Liver (tissue), 8 donors: ENCODE measurements at regions not wholly inside any gene's neighbourhood (a gene's known extent, or its start where the extent isn't known, plus 50 kb on each side); places are given as distances from the start of the nearest gene placed in this dataset.

ENCODE experiments used
- DNase-seq: peaks from one replicate; pipeline ENCODE4 v3.0.0-alpha.2; 2017; ENCODE audit warnings: low spot score
- H3K27ac ChIP-seq, 2 donors: one replicate each; pipeline ENCODE4 v1.7.0; 2013; ENCODE audit warnings: inconsistent platforms in 2 of 2, low read length in 2 of 2, control low read depth in 1 of 2, low read depth in 1 of 2, mild to moderate bottlenecking in 1 of 2
- H3K27me3 ChIP-seq, 4 donors: one replicate each; pipeline versions ENCODE4 v1.6.1 to v1.7.0; 2013; ENCODE audit warnings: low read length in 3 of 4, inconsistent platforms in 1 of 4, mild to moderate bottlenecking in 1 of 4, moderate library complexity in 1 of 4; ENCODE audit not compliant: control insufficient read depth in 4 of 4, insufficient read depth in 4 of 4
- H3K36me3 ChIP-seq, 4 donors: one replicate each; pipeline versions ENCODE4 v1.6.1 to v1.7.0; 2013; ENCODE audit warnings: low read length in 3 of 4, mild to moderate bottlenecking in 3 of 4, low read depth in 1 of 4, moderate library complexity in 1 of 4; ENCODE audit not compliant: control insufficient read depth in 4 of 4, insufficient read depth in 3 of 4
- H3K4me1 ChIP-seq, 4 donors: one replicate each; pipeline versions ENCODE4 v1.6.1 to v1.7.0; 2013; ENCODE audit warnings: low read length in 3 of 4, mild to moderate bottlenecking in 3 of 4, moderate library complexity in 1 of 4; ENCODE audit not compliant: control insufficient read depth in 4 of 4, insufficient read depth in 4 of 4
- H3K4me3 ChIP-seq, 3 donors: one replicate each; pipeline versions ENCODE4 v1.6.1 to v1.7.0; 2013; ENCODE audit warnings: low read length in 3 of 3, control low read depth in 1 of 3, low read depth in 1 of 3, mild to moderate bottlenecking in 1 of 3
- H3K9ac ChIP-seq, 2 donors: one replicate each; pipeline ENCODE4 v1.7.0; 2013; ENCODE audit warnings: low read length in 2 of 2, mild to moderate bottlenecking in 2 of 2, moderate library complexity in 2 of 2, control low read depth in 1 of 2, low read depth in 1 of 2
- H3K9me3 ChIP-seq, 4 donors: one replicate each; pipeline versions ENCODE4 v1.6.1 to v1.7.0; 2013; ENCODE audit warnings: low read length in 3 of 4; ENCODE audit not compliant: control insufficient read depth in 4 of 4
- EGR1 ChIP-seq, 2 donors: IDR thresholded peaks; 2 replicates each; pipeline ENCODE4 v1.6.1; 2016 to 2018; ENCODE audit warnings: antibody characterized with exemption in 2 of 2, low read depth in 2 of 2
- FOXA1 ChIP-seq: IDR thresholded peaks from 2 replicates; pipeline ENCODE4 v1.6.1; 2016; ENCODE audit warnings: antibody characterized with exemption
- FOXA2 ChIP-seq: IDR thresholded peaks from 2 replicates; pipeline ENCODE4 v1.6.1; 2016; ENCODE audit warnings: antibody characterized with exemption
- HNF4A ChIP-seq, 2 donors: conservative IDR thresholded peaks; 2 replicates each; pipeline ENCODE4 v1.6.1; 2016; ENCODE audit warnings: antibody characterized with exemption in 2 of 2, mild to moderate bottlenecking in 2 of 2
- HNF4G ChIP-seq: IDR thresholded peaks from 2 replicates; pipeline ENCODE4 v1.6.1; 2016; ENCODE audit warnings: antibody characterized with exemption
- JUND ChIP-seq, 2 donors: IDR thresholded peaks; 2 replicates each; pipeline ENCODE4 v1.6.1; 2016; ENCODE audit warnings: antibody characterized with exemption in 2 of 2
- NR2F2 ChIP-seq: IDR thresholded peaks from 2 replicates; pipeline ENCODE4 v1.6.1; 2016; ENCODE audit warnings: antibody characterized with exemption
- RXRA ChIP-seq, 2 donors: IDR thresholded peaks; 2 replicates each; pipeline ENCODE4 v1.6.1; 2017 to 2018; ENCODE audit warnings: antibody characterized with exemption in 2 of 2, mild to moderate bottlenecking in 1 of 2
- SP1 ChIP-seq: IDR thresholded peaks from 2 replicates; pipeline ENCODE4 v1.6.1; 2018; ENCODE audit warnings: antibody characterized with exemption, mild to moderate bottlenecking
- TAF1 ChIP-seq: conservative IDR thresholded peaks from 2 replicates; pipeline ENCODE4 v1.6.1; 2016; ENCODE audit warnings: antibody characterized with exemption, mild to moderate bottlenecking
- YY1 ChIP-seq: IDR thresholded peaks from 2 replicates; pipeline ENCODE4 v1.6.1; 2016; ENCODE audit warnings: antibody characterized with exemption, mild to moderate bottlenecking
- WGBS: extraction: QIAGEN DNeasy Blood & Tissue Kit; methylation state at CpG from one replicate; pipeline ENCODE4 v1.1.7; 2013; 5-methylcytosine and 5-hydroxymethylcytosine counted together
- TF ChIP-seq, protein P1 (sequence below): fragments of 150-350 bp; IDR thresholded peaks from 2 replicates; pipeline ENCODE4 v1.5.1; 2017; ENCODE audit warnings: improper control_type of control experiment, low read depth, low read length; ENCODE audit not compliant: missing input control
- TF ChIP-seq, protein P2 (sequence below): IDR thresholded peaks from 2 replicates; pipeline ENCODE4 v1.6.1; 2016; ENCODE audit warnings: antibody characterized with exemption
- TF ChIP-seq, protein P3 (sequence below): IDR thresholded peaks from 2 replicates; pipeline ENCODE4 v1.6.1; 2016; ENCODE audit warnings: antibody characterized with exemption
- TF ChIP-seq, protein P4 (sequence below): IDR thresholded peaks from 2 replicates; pipeline ENCODE4 v1.6.1; 2016; ENCODE audit warnings: antibody characterized with exemption
- TF ChIP-seq, protein P5 (sequence below): IDR thresholded peaks from 2 replicates; pipeline ENCODE4 v1.6.1; 2016; ENCODE audit warnings: antibody characterized with exemption, mild to moderate bottlenecking
- donor health status: healthy.
- donor health status: healthy.
- donor health status: healthy.
- donor health status: healthy.
- donor health status: healthy.

DNA sequence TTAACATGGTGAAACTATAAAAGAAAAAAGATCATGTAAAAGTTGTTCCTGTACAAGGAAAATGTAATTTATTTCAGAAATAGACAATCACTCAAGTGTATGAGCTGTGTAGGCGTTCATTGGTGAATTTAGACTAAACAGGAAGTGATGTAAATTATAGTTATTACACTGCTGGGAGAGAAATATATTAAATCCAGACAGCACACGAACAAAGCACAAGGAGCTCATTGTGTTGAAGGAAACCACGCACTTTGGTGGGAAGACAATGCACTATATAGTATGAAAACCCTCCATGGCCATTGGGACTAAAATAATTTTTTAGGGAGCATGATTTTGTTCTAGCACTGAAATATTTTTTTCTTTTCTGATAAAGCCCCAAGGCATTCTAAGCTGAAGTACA is 450.5 kb downstream of the KLF12 start:
- TF ChIP-seq JUND (IDR thresholded peaks at IDR 0.05) (no peak), RXRA (IDR thresholded peaks at IDR 0.05) (no peak), TAF1 (no peak), HNF4G (no peak), NR2F2 (no peak), HNF4A (conservative IDR thresholded peaks at IDR 0.05) (no peak), SP1 (no peak)
- TF ChIP-seq, protein P1, sequence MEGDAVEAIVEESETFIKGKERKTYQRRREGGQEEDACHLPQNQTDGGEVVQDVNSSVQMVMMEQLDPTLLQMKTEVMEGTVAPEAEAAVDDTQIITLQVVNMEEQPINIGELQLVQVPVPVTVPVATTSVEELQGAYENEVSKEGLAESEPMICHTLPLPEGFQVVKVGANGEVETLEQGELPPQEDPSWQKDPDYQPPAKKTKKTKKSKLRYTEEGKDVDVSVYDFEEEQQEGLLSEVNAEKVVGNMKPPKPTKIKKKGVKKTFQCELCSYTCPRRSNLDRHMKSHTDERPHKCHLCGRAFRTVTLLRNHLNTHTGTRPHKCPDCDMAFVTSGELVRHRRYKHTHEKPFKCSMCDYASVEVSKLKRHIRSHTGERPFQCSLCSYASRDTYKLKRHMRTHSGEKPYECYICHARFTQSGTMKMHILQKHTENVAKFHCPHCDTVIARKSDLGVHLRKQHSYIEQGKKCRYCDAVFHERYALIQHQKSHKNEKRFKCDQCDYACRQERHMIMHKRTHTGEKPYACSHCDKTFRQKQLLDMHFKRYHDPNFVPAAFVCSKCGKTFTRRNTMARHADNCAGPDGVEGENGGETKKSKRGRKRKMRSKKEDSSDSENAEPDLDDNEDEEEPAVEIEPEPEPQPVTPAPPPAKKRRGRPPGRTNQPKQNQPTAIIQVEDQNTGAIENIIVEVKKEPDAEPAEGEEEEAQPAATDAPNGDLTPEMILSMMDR, result no peak
- TF ChIP-seq, protein P2, sequence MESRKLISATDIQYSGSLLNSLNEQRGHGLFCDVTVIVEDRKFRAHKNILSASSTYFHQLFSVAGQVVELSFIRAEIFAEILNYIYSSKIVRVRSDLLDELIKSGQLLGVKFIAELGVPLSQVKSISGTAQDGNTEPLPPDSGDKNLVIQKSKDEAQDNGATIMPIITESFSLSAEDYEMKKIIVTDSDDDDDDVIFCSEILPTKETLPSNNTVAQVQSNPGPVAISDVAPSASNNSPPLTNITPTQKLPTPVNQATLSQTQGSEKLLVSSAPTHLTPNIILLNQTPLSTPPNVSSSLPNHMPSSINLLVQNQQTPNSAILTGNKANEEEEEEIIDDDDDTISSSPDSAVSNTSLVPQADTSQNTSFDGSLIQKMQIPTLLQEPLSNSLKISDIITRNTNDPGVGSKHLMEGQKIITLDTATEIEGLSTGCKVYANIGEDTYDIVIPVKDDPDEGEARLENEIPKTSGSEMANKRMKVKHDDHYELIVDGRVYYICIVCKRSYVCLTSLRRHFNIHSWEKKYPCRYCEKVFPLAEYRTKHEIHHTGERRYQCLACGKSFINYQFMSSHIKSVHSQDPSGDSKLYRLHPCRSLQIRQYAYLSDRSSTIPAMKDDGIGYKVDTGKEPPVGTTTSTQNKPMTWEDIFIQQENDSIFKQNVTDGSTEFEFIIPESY, result no peak
- TF ChIP-seq, protein P3, sequence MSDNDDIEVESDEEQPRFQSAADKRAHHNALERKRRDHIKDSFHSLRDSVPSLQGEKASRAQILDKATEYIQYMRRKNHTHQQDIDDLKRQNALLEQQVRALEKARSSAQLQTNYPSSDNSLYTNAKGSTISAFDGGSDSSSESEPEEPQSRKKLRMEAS, result no peak
- TF ChIP-seq, protein P4, sequence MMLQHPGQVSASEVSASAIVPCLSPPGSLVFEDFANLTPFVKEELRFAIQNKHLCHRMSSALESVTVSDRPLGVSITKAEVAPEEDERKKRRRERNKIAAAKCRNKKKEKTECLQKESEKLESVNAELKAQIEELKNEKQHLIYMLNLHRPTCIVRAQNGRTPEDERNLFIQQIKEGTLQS, result no peak
- TF ChIP-seq, protein P5, sequence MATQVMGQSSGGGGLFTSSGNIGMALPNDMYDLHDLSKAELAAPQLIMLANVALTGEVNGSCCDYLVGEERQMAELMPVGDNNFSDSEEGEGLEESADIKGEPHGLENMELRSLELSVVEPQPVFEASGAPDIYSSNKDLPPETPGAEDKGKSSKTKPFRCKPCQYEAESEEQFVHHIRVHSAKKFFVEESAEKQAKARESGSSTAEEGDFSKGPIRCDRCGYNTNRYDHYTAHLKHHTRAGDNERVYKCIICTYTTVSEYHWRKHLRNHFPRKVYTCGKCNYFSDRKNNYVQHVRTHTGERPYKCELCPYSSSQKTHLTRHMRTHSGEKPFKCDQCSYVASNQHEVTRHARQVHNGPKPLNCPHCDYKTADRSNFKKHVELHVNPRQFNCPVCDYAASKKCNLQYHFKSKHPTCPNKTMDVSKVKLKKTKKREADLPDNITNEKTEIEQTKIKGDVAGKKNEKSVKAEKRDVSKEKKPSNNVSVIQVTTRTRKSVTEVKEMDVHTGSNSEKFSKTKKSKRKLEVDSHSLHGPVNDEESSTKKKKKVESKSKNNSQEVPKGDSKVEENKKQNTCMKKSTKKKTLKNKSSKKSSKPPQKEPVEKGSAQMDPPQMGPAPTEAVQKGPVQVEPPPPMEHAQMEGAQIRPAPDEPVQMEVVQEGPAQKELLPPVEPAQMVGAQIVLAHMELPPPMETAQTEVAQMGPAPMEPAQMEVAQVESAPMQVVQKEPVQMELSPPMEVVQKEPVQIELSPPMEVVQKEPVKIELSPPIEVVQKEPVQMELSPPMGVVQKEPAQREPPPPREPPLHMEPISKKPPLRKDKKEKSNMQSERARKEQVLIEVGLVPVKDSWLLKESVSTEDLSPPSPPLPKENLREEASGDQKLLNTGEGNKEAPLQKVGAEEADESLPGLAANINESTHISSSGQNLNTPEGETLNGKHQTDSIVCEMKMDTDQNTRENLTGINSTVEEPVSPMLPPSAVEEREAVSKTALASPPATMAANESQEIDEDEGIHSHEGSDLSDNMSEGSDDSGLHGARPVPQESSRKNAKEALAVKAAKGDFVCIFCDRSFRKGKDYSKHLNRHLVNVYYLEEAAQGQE, result no peak
- H3K4me1 ChIP-seq, result no peaks in the 10 kb centered on the region
- no peaks in the 10 kb centered on the region for H3K27me3 ChIP-seq
- DNase-seq, result no peak
- H3K36me3 ChIP-seq, result peaks cover 0 to 3% (median 1%) of the 10 kb centered on the region in 4 donors
- no peaks in the 10 kb centered on the region for H3K9me3 ChIP-seq
- WGBS, result 91% methylated on average over 3 of the region's 3 CpGs
- H3K4me3 ChIP-seq, result no peak overlapping the region
- H3K27ac ChIP-seq, result no peak overlapping the region
- no peak overlapping the region for H3K9ac ChIP-seq

DNA sequence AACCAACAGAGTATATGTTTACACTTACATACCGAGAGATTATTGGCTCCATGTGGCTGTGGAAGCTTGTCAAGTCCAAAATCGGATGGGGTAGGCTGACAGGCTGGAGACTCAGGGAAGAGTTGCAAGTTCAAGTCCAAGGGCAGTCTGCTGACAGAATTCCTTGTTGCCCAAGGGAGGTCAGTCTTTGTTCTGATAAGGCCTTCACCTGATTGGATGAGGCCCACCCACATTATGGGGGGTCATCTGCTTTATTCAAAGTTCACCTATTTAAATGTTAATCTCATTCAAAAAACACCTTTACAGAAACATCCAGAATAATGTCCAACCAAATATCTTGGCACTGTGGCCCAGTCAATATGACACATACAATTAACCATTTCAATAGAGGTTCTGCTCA is 452.4 kb downstream of the KLF12 start:
- Histone ChIP-seq H3K9me3 (no peaks in the 10 kb centered on the region), H3K27ac (no peak overlapping the region), H3K27me3 (no peaks in the 10 kb centered on the region), H3K9ac (no peak overlapping the region), H3K4me1 (no peaks in the 10 kb centered on the region), H3K4me3 (no peak overlapping the region), H3K36me3 (no peaks in the 10 kb centered on the region)
- WGBS, result 90% methylated on average over 2 of the region's 2 CpGs
- no peak for TF ChIP-seq HNF4A (conservative IDR thresholded peaks at IDR 0.05)
- TF ChIP-seq, protein P3, result no peak
- TF ChIP-seq RXRA (IDR thresholded peaks at IDR 0.05), result no peak
- TF ChIP-seq EGR1 (IDR thresholded peaks at IDR 0.05; ENCODE audit: low read depth in 2 of 2), result no peak
- TF ChIP-seq, protein P1, result no peak
- TF ChIP-seq FOXA2, result no peak
- TF ChIP-seq HNF4G, result no peak
- no peak for TF ChIP-seq FOXA1
- no peak for TF ChIP-seq JUND (IDR thresholded peaks at IDR 0.05)
- TF ChIP-seq SP1, result no peak
- TF ChIP-seq TAF1, result no peak
- TF ChIP-seq, protein P4, result no peak
- TF ChIP-seq YY1, result no peak
- DNase-seq, result no peak
